GM12874 (cell line): ENCODE measurements at regions not wholly inside any gene's neighbourhood (a gene's known extent, or its start where the extent isn't known, plus 50 kb on each side); places are given as distances from the start of the nearest gene placed in this dataset.

Source experiments
- CTCF ChIP-seq: IDR thresholded peaks from 2 replicates; pipeline ENCODE4 v1.5.1; 2011; ENCODE audit warnings: low read depth, mild to moderate bottlenecking, control low read depth, low read length, moderate library complexity; ENCODE audit not compliant: insufficient read depth

GRCh38 chr10:112871021-112871420 lies 79.0 kb upstream of the TCF7L2 start:
- TF ChIP-seq CTCF = no peak

- TF ChIP-seq CTCF = peak; percentile 39; the same call in 1 of the 2 replicates
Measured at GRCh38 chr10:112872728-112873127, 77.3 kb upstream of the TCF7L2 start.

- no peak for TF ChIP-seq CTCF
Measured at GRCh38 chr10:112873541-112873940, 76.5 kb upstream of the TCF7L2 start.

GRCh38 chr10:112874982-112875381 lies 75.1 kb upstream of the TCF7L2 start:
- TF ChIP-seq CTCF = no peak

- no peak for TF ChIP-seq CTCF
Measured at GRCh38 chr10:112875476-112876267, 74.4 kb upstream of the TCF7L2 start.

DNA sequence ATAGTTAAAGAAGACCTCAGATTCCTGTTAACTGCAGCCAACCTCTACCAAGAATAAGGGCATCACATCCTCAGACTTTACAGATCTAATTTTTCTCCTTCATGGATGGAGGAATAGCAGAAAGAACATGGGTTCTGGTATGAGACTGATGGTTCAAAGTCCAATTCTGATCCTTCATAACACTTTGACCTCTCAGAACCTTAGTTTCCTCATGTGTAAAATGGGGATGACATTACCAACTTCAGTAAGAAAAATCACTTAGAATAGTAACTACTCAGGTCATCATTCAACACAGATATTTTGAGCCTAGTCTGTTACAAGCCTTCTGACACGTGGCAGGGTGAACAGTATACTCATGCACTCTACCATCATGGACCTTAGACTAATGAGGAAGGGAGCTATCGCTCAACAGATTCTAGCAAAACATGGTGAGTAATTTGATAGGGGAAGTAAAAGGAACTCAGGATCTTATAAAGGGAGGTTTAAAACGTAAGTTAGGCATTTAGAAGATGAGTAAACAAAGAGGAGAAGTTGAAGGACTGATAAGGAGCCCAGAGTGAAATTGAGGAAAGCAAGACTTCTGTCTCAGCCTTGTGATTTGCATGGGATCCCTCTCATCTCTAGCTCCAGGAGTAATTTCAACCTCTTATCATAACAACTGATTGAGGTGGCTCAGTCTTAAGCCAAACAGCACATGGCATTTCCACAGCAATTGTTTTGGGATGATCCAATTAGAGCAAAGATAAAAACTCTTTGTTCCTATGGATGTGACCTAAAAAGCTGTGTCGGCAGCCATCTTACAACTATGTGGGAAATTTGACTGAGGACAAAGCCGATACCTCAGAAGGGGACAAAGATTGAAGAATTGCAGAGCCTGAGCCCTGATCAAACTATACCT lies 69.2 kb upstream of the TCF7L2 start:
- no peak for TF ChIP-seq CTCF
